ENCODE measurements at regions not wholly inside any gene's neighbourhood (a gene's known extent, or its start where the extent isn't known, plus 50 kb on each side); places are given as distances from the start of the nearest gene placed in this dataset.
"Not testable (repeated sequence)": the region's sequence is repeated elsewhere in the genome, so short reads cannot be mapped to it uniquely, and the experiment has no call there.

GRCh38 chr7:41579961-41580935, 122.6 kb downstream of the INHBA start:
- DNase-seq (ENCODE audit: low spot score) (peak; percentile 65), FAIRE-seq (peak; percentile 90)

GRCh38 chr7:41578700-41579099, 124.2 kb downstream of the INHBA start:
- no peak for DNase-seq (ENCODE audit: low spot score)

GRCh38 chr7:41576166-41576565, 126.7 kb downstream of the INHBA start:
- DNase-seq (ENCODE audit: low spot score) (no peak), FAIRE-seq (no peak)

More at GRCh38 chr7:41578700-41579099, 124.2 kb downstream of the INHBA start:
- FAIRE-seq, result no peak

- DNase-seq (ENCODE audit: low spot score) (no peak), FAIRE-seq (no peak)
These were observed 128.5 kb downstream of the INHBA start for GRCh38 chr7:41574377-41574776.

GRCh38 chr7:41573862-41574261, 129.0 kb downstream of the INHBA start:
- DNase-seq (ENCODE audit: low spot score) (no peak), FAIRE-seq (no peak)

GRCh38 chr7:41573443-41573842, 129.4 kb downstream of the INHBA start:
- no peak for DNase-seq (ENCODE audit: low spot score)
- FAIRE-seq, result no peak

GRCh38 chr7:41573015-41573414, 129.9 kb downstream of the INHBA start:
- FAIRE-seq (peak; percentile 98), DNase-seq (ENCODE audit: low spot score) (peak; percentile 64)

- FAIRE-seq, result no peak
- no peak for DNase-seq (ENCODE audit: low spot score)
These were observed 131.3 kb downstream of the INHBA start for GRCh38 chr7:41571573-41571972.

- FAIRE-seq (peak; percentile 5), DNase-seq (ENCODE audit: low spot score) (no peak)
These were observed 132.1 kb downstream of the INHBA start for GRCh38 chr7:41570766-41571165.

- DNase-seq (ENCODE audit: low spot score) (no peak), FAIRE-seq (no peak)
These were observed 134.8 kb downstream of the INHBA start for GRCh38 chr7:41568135-41568534.

- DNase-seq (ENCODE audit: low spot score) (no peak), FAIRE-seq (no peak)
These were observed 135.2 kb downstream of the INHBA start for GRCh38 chr7:41567731-41568114.

GRCh38 chr7:41567031-41567730, 135.7 kb downstream of the INHBA start:
- DNase-seq (ENCODE audit: low spot score) (no peak), FAIRE-seq (no peak)

GRCh38 chr7:41566581-41566980, 136.3 kb downstream of the INHBA start:
- DNase-seq (ENCODE audit: low spot score), result no peak
- FAIRE-seq, result no peak

GRCh38 chr7:41565655-41566054, 137.2 kb downstream of the INHBA start:
- no peak for FAIRE-seq
- DNase-seq (ENCODE audit: low spot score), result no peak

GRCh38 chr7:41559426-41559825, 143.5 kb downstream of the INHBA start:
- FAIRE-seq (no peak), DNase-seq (ENCODE audit: low spot score) (no peak)

GRCh38 chr7:41554481-41554880, 148.4 kb downstream of the INHBA start:
- FAIRE-seq (no peak), DNase-seq (ENCODE audit: low spot score) (no peak)

GRCh38 chr7:41550046-41550445, 152.8 kb downstream of the INHBA start:
- DNase-seq (ENCODE audit: low spot score); FAIRE-seq: not testable (repeated sequence)

GRCh38 chr7:41544241-41544640, 158.6 kb downstream of the INHBA start:
- FAIRE-seq, result no peak
- no peak for DNase-seq (ENCODE audit: low spot score)

GRCh38 chr7:41540601-41541000, 162.3 kb downstream of the INHBA start:
- FAIRE-seq (no peak), DNase-seq (ENCODE audit: low spot score) (no peak)

- DNase-seq (ENCODE audit: low spot score), result no peak
These were observed 163.8 kb downstream of the INHBA start for GRCh38 chr7:41538810-41539724.

More at GRCh38 chr7:41538810-41539724, 163.8 kb downstream of the INHBA start:
- no peak for FAIRE-seq
